GM06990 (cell line): ENCODE measurements at regions not wholly inside any gene's neighbourhood (a gene's known extent, or its start where the extent isn't known, plus 50 kb on each side); places are given as distances from the start of the nearest gene placed in this dataset.
A peak's percentile ranks its signal among the peaks of the same experiment; 100 is the strongest.

Source experiments
- DNase-seq: peaks from one replicate; pipeline ENCODE4 v3.0.0-alpha.2; 2011; ENCODE audit not compliant: insufficient read length; ENCODE audit errors: extremely low read depth
- H3K27me3 ChIP-seq: replicated peaks from 2 replicates; pipeline ENCODE4 v1.6.0; 2011; ENCODE audit warnings: low read length; ENCODE audit not compliant: control insufficient read depth, insufficient read depth
- H3K36me3 ChIP-seq: 2 replicates; pipeline ENCODE4 v1.5.1; 2011; ENCODE audit warnings: low read length; ENCODE audit not compliant: control insufficient read depth, insufficient read depth
- H3K4me3 ChIP-seq: replicated peaks from 2 replicates; pipeline ENCODE4 v1.5.1; 2011; ENCODE audit warnings: low read depth, mild to moderate bottlenecking, control low read depth, low read length
- CTCF ChIP-seq: IDR thresholded peaks from 2 replicates; pipeline ENCODE4 v1.5.1; 2011; ENCODE audit warnings: low read length, control low read depth, mild to moderate bottlenecking, inconsistent platforms; ENCODE audit not compliant: insufficient read depth, poor library complexity, severe bottlenecking

- TF ChIP-seq CTCF, result peak; percentile 70
- peak; percentile 2 for DNase-seq
- Histone ChIP-seq H3K36me3 (no peaks in the 10 kb centered on the region), H3K27me3 (no peaks in the 10 kb centered on the region), H3K4me3 (no peak overlapping the region)
These were observed 407.2 kb upstream of the TGFBR2 start for GRCh38 chr3:30199096-30199759.

GRCh38 chr3:30199855-30200254, 406.5 kb upstream of the TGFBR2 start:
- no peak for DNase-seq
- TF ChIP-seq CTCF, result no peak
- H3K36me3 ChIP-seq, result no peaks in the 10 kb centered on the region
- no peaks in the 10 kb centered on the region for H3K27me3 ChIP-seq
- no peak overlapping the region for H3K4me3 ChIP-seq

GRCh38 chr3:30201715-30202114, 404.7 kb upstream of the TGFBR2 start:
- no peak for TF ChIP-seq CTCF
- no peaks in the 10 kb centered on the region for H3K27me3 ChIP-seq
- DNase-seq, result no peak
- H3K36me3 ChIP-seq, result no peaks in the 10 kb centered on the region
- no peak overlapping the region for H3K4me3 ChIP-seq

- no peaks in the 10 kb centered on the region for H3K27me3 ChIP-seq
These were observed 403.1 kb upstream of the TGFBR2 start for GRCh38 chr3:30203301-30203700.

GRCh38 chr3:30204126-30204525, 402.3 kb upstream of the TGFBR2 start:
- DNase-seq, result no peak
- TF ChIP-seq CTCF, result no peak
- Histone ChIP-seq H3K36me3 (no peaks in the 10 kb centered on the region), H3K4me3 (no peak overlapping the region), H3K27me3 (no peaks in the 10 kb centered on the region)

More at GRCh38 chr3:30203301-30203700, 403.1 kb upstream of the TGFBR2 start:
- Histone ChIP-seq H3K4me3 (no peak overlapping the region), H3K36me3 (no peaks in the 10 kb centered on the region)
- DNase-seq, result no peak
- TF ChIP-seq CTCF, result no peak

- H3K36me3 ChIP-seq, result no peaks in the 10 kb centered on the region
- no peaks in the 10 kb centered on the region for H3K27me3 ChIP-seq
- H3K4me3 ChIP-seq, result no peak overlapping the region
- no peak for TF ChIP-seq CTCF
- no peak for DNase-seq
These were observed 400.4 kb upstream of the TGFBR2 start for GRCh38 chr3:30206051-30206450.
